Glomerular endothelial cell (primary cell): ENCODE measurements at regions not wholly inside any gene's neighbourhood (a gene's known extent, or its start where the extent isn't known, plus 50 kb on each side); places are given as distances from the start of the nearest gene placed in this dataset.

Source experiments
- DNase-seq: peaks from one replicate; pipeline ENCODE4 v3.0.0-alpha.2; 2011; ENCODE audit warnings: low read depth, low spot score; ENCODE audit errors: extremely low read depth

GRCh38 chr11:121801394-121801748, 314.6 kb downstream of the BLID start:
- no peak for DNase-seq

GRCh38 chr11:121800731-121801393, 315.2 kb downstream of the BLID start:
- DNase-seq: no peak

- no peak for DNase-seq
These were observed 315.8 kb downstream of the BLID start for GRCh38 chr11:121800240-121800639.

- no peak for DNase-seq
These were observed 318.5 kb downstream of the BLID start for GRCh38 chr11:121797496-121797895.

DNA sequence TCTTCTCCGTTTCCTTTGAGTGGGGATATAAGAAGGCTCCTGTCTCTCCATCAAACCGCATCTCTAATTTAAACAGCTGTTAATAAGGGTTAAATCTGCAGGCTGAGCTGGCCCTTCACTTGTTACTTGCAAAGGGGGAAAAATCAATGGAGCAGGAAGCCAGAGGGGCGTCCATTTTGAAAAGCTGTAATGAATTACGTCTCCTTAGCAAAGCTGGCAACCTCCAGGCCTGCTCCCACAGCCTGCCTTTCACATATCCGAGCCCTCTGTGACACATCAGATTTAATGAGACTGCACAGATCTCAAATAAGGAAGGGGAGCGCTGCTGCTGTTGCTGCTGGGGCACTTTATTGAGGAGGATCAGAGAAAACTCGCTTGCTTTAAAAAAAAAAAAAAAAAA, 320.8 kb downstream of the BLID start:
- no peak for DNase-seq

GRCh38 chr11:121794671-121795141, 321.3 kb downstream of the BLID start:
- no peak for DNase-seq

DNA sequence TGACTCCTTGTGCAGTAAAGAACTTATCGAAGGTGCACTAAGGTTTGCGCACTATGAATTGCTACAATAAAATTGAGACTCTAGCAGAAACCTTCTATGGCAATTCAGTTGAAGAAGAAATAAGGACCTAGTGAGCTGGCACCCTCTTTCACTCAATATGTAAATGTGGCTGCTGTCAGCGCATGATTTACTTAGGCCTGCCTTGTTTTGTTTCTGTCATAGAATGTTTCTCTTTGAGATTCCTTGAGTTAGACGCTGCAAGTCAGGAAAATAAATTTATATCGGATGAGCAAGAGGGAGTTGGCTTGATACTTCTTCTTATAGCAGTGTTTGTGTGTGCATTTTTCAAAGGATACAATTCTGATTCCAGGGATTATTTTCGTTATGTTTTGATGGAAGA, 322.1 kb downstream of the BLID start:
- no peak for DNase-seq

DNA sequence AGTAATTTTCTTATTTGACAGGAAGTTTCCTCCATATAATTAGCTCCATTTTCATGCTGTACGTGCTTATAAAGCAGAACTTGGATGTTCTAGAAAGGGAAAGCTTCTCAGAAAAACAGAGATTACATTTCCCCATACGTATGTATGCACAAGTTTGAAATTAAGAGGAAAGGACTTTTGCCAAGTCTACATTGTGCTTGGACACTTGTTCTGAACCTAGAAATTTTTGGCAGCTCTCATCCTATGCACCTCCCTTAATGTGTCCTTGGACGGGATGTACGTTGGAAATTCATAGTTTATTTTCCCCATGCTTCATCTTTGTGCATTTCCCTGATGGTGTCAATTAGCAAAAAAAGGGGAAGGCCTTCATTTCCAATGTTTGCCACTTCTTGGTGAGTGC, 322.7 kb downstream of the BLID start:
- no peak for DNase-seq

DNA sequence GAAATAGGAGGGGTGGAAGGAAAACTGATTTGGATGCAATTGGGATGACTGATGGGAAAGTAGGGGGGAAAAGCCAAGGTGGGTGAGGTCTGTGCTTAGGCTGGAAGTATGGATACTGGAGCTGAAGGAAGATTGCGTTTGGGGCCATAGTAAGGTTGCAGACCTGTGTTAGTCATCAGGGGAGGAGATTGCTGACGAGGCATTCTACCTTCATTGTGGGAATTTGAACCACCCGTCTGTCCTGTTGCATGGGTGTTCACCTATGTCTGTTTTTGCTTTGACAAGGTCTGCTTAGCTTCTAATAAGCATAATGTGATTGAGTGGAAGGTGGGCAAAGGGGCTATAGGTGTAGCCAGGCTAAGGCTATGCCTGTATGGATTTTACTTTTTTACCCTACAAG, 323.8 kb downstream of the BLID start:
- no peak for DNase-seq

DNA sequence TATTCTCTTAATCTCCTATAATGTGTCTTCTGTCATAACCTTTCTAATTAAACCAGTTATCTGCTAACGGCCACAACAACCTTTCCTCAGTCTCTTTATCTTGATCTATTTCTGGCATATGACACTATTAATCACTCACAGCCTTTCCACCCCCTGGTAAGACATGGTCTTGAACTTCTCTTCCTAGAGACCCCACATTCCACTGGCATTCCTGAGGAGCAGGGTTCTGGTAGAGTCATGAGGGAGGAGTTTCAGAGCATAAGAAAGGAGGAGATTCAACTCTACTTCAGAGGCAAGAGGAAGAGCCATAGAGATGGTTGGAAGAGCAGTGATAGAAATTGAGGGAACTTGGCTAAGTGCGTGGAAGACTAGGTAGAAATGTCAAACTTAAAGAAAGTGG, 325.6 kb downstream of the BLID start:
- no peak for DNase-seq

DNA sequence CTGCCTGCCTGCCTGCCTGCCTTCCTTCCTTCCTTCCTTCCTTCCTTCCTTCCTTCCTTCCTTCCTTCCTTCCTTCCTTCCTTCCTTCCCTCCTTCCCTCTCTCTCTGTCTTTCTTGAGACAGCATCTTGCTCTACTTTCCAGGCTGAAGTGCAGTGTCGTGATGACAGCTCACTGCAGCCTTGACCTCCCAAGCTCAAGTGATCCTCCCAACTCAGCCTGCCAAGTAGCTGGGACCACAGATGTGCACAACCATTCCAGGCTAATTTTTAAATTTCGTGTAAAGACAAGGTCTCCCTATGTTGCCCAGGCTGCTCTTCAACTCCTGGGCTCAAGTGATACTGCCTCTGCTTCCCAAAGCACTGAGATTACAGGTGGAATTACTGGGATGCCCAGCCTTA, 328.2 kb upstream of the SORL1-AS1 start:
- DNase-seq: no peak

DNA sequence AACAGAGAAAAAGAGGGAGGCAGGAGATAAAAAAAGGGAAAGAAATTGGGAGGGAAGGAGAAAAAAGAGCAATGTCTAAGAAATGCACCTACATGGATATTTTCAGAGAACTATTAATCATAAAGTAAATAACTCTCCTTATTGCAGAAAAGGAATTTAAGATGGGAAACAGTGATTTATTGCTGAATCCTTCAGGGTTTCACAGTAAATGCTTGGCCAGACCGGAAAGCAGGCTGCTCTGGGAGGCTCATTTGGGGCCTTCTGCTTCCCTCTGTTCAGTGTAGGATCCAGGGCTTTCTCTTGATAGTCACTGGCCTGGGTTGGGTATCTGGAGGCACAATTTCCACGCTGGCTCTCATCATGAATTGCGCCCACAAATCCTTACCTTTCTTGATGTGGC, 324.3 kb upstream of the SORL1-AS1 start:
- DNase-seq: no peak

DNA sequence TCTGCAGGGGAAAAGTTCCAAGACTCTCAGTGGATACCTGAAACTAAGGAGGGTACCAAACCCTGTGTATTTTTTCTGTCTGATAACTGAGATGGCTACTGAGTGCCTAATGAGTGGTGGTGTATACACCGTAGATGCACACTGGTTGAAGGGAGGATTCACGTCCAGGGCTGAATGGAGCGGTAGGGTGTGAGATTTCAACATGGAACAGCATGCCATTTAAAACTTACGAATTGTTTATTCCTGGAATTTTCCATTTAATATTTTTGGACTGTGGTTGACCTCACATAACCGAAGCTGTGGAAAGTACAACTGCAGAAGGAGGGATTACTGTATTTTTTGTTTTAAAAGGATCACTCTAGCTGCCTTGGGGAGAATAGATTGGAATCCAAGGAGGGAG, 322.5 kb upstream of the SORL1-AS1 start:
- no peak for DNase-seq

GRCh38 chr11:121773076-121773475, 320.3 kb upstream of the SORL1-AS1 start:
- no peak for DNase-seq

GRCh38 chr11:121770939-121771595, 318.3 kb upstream of the SORL1-AS1 start:
- DNase-seq: no peak

GRCh38 chr11:121769191-121769590, 316.4 kb upstream of the SORL1-AS1 start:
- DNase-seq: no peak

DNA sequence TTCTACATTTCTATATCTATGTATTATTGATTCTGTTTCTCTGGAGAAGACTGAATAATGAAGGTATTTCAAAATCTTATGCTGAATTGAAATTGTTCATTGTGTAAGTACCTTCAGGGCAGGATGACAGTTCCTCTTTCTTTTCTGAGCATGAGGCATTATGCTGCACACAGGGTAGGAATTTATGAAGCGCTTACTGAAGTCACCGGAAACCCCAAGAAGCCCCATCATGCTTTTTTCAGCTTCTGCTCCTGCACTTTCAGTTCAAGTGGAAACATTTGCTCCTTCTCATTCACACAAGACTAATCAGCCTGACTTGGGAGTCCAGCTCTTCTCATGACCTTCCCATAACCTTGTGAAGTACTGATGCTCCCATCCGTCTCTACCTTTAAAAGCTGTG, 314.7 kb upstream of the SORL1-AS1 start:
- no peak for DNase-seq

GRCh38 chr11:121766991-121767390, 314.2 kb upstream of the SORL1-AS1 start:
- DNase-seq: no peak

GRCh38 chr11:121766166-121766565, 313.4 kb upstream of the SORL1-AS1 start:
- DNase-seq: no peak

DNA sequence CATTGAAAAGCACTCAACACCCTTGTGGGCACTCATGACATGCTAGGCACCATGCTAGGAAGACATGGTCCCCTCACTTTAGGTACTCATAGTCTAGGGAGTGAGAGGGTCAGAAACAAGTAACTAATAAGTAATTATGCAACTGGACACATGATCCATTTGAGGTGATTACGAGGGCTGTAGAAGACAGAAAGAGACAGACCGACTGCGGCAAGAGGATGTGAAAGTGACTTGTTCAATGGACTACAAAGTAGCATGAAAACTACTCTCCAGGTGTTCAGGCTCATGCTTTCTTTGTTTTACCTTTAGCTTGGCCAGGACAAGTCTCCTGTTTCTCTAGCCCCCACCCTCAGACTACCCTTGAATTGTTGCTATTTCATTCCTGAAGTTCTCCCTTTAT, 310.8 kb upstream of the SORL1-AS1 start:
- DNase-seq: no peak

DNA sequence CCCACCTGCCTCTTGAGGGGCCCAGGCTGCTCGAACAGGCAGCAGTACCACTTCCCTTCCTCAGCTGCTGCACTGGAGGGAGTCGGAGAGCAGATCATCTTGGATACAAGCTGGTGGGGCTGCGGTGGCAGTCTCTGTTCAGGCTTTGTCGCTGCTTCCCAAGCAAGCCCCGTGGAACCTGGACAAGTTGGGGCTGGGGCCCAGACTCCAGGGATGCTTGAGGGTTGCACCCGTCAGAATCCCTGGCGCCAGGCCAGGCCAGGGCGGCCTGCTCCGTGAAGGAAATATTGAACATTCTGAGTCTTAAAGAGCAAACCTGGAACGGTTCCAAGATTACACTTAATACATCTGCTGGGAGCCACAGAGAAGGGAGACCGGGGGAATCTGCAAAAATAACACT, 310.1 kb upstream of the SORL1-AS1 start:
- DNase-seq: no peak

GRCh38 chr11:121761186-121761585, 308.4 kb upstream of the SORL1-AS1 start:
- DNase-seq: no peak
